ENCODE measurements at regions not wholly inside any gene's neighbourhood (a gene's known extent, or its start where the extent isn't known, plus 50 kb on each side); places are given as distances from the start of the nearest gene placed in this dataset.

DNA sequence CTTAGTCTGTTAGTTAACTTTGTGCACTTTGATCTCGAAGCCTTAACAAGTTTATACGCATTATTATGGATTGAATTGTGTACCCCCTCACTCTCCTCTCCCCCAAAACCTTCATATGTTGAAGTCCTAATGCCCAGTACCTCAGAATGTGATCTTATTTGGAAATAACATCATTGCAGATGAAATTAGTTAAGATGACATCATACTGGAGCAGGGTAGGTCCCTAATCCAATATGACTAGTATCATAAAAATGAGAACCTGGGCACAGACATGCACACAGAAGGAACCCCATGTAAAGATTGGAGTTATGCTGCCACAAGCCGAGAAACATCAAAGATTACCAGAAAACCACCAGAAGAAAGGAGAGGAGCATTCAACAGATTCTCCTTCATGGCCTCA lies 85.8 kb upstream of the TSC22D1 start:
- WGBS, 2 donors = 96% methylated on average over 3 of the region's 3 CpGs
- Histone ChIP-seq H3K9me3 (no peaks in the 10 kb centered on the region), H3K27me3 (no peaks in the 10 kb centered on the region), H3K36me3 (no peaks in the 10 kb centered on the region), H3K4me3 (replicated peaks in 1 of 3) (no peak overlapping the region), H3K4me1 (no peaks in the 10 kb centered on the region), H3K27ac (no peak overlapping the region)
- no peak for DNase-seq
- TF ChIP-seq, protein P1, sequence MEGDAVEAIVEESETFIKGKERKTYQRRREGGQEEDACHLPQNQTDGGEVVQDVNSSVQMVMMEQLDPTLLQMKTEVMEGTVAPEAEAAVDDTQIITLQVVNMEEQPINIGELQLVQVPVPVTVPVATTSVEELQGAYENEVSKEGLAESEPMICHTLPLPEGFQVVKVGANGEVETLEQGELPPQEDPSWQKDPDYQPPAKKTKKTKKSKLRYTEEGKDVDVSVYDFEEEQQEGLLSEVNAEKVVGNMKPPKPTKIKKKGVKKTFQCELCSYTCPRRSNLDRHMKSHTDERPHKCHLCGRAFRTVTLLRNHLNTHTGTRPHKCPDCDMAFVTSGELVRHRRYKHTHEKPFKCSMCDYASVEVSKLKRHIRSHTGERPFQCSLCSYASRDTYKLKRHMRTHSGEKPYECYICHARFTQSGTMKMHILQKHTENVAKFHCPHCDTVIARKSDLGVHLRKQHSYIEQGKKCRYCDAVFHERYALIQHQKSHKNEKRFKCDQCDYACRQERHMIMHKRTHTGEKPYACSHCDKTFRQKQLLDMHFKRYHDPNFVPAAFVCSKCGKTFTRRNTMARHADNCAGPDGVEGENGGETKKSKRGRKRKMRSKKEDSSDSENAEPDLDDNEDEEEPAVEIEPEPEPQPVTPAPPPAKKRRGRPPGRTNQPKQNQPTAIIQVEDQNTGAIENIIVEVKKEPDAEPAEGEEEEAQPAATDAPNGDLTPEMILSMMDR (IDR thresholded peaks at IDR 0.05) = no peak
- TF ChIP-seq POLR2A (IDR thresholded peaks at IDR 0.05) = no peak
- intact Hi-C loops (cut with DNase I) = no loop called here

DNA sequence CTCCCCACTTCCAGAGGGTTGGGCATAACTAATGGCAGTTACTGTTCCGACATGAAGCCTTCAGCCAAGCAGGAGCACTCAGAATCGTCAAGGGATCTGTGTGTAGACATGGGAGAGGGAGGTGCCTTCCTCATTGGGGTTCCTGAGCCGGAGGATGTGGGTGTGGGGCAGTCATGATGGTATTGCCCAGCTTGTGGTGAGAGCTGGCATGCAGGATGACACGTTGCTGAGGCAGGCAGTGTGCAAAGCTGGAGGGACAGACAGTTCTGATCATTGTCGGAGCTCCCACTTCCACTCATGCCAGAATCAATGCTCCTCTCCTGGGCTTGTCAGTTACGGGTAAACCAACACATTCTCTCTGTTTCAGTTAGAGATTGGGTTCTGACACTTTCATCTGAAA lies 83.9 kb upstream of the TSC22D1 start:
- Histone ChIP-seq H3K4me1 (no peaks in the 10 kb centered on the region), H3K9me3 (no peaks in the 10 kb centered on the region), H3K27ac (no peak overlapping the region), H3K27me3 (no peaks in the 10 kb centered on the region), H3K4me3 (replicated peaks in 1 of 3) (no peak overlapping the region), H3K36me3 (no peaks in the 10 kb centered on the region)
- DNase-seq = no peak
- no peak for TF ChIP-seq POLR2A (IDR thresholded peaks at IDR 0.05)
- WGBS, 2 donors = 80 to 81% methylated on average over 6 of the region's 6 CpGs
- intact Hi-C loops (cut with DNase I) = no loop called here

DNA sequence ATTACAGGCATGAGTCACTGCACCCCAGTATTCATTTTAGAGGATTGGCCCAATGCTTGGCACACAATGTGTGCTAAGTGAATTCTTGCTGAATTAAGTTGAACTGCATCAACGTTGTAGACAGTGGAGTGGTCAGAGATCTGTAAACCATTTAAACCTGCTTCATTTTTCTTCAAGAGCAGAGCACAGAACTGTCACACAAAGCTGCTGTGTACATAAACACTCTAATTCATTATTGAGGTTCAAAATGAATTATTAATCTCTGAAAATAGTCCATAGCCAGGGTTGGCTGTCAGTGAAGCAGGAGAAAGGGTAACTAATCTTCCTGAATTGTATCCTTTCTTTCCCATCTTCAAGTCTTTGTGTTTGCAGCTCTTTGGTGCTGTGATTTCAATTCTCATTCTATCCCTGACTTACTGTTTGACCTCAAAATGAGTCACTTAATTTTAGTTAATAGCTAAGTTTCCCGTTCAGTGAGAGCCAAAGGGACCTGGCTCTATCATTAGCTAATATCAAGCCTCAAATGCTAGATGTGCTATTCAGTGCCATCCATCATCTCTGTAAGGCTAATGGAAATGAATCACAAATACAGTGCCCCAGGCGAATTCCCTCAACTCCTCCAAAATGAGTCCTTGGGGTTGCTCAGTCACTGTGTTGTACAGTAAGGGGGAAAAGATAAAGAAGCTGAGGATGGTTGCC lies 77.0 kb upstream of the TSC22D1 start:
- Histone ChIP-seq H3K36me3 (no peaks in the 10 kb centered on the region), H3K27ac (no peak overlapping the region), H3K4me3 (replicated peaks in 1 of 3) (no peak overlapping the region), H3K27me3 (no peaks in the 10 kb centered on the region), H3K9me3 (no peaks in the 10 kb centered on the region), H3K4me1 (no peaks in the 10 kb centered on the region)
- WGBS, 2 donors = 47 to 68% methylated on average over 3 of the region's 3 CpGs
- TF ChIP-seq POLR2A (IDR thresholded peaks at IDR 0.05) = no peak
- TF ChIP-seq, protein P1 (IDR thresholded peaks at IDR 0.05) = no peak
- intact Hi-C loops (cut with DNase I) = no loop called here
- DNase-seq = no peak

DNA sequence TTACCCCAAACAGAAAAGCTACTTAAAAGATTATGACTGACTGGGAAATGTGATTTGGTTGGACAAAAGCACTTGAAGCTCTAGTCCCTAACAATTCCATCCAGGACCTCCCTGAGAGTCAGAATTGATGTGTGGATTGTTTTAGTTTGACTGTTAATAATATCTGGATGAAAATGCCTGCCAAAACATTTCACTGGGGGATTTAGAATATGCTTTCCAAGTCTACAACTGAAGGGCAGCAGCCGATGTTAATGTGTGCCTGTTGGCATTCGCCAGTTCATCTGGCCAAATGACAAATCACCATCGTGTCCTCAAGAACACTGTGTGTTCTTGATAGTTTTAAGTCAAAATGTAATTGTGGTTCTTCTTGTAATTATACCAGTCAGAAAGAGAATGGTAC lies 76.0 kb upstream of the TSC22D1 start:
- DNase-seq = no peak
- no peaks in the 10 kb centered on the region for H3K4me1 ChIP-seq
- no peaks in the 10 kb centered on the region for H3K9me3 ChIP-seq
- WGBS, 2 donors = 61 to 86% methylated on average over 3 of the region's 3 CpGs
- H3K4me3 ChIP-seq (replicated peaks in 1 of 3) = no peak overlapping the region
- intact Hi-C loops (cut with DNase I) = no loop called here
- H3K27me3 ChIP-seq = no peaks in the 10 kb centered on the region
- TF ChIP-seq, protein P1 (IDR thresholded peaks at IDR 0.05) = no peak
- no peak overlapping the region for H3K27ac ChIP-seq
- no peaks in the 10 kb centered on the region for H3K36me3 ChIP-seq

DNA sequence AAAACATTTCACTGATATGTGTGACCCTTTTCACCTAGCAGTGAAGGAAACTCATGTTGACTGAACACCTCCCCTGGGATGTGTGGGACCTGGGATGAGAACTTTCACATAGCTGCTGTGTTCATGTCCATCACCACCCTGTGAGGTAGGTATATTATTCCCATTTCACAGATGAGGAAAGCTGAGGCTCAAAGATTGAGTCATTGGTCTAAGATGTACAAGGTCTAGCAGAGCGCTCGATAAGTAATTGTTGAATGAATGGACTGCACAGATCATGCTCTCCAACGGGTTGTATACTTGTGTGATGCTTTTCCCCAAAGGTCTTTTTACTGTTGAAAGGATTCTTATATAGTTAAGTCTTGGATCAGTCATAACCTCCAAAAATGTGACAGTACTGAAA lies 75.6 kb upstream of the TSC22D1 start:
- 87 to 92% methylated on average over 3 of the region's 3 CpGs for WGBS, 2 donors
- Histone ChIP-seq H3K4me1 (no peaks in the 10 kb centered on the region), H3K27ac (no peak overlapping the region), H3K27me3 (no peaks in the 10 kb centered on the region), H3K9me3 (no peaks in the 10 kb centered on the region), H3K4me3 (replicated peaks in 1 of 3) (no peak overlapping the region), H3K36me3 (no peaks in the 10 kb centered on the region)
- no peak for TF ChIP-seq POLR2A (IDR thresholded peaks at IDR 0.05)
- TF ChIP-seq, protein P1 (IDR thresholded peaks at IDR 0.05) = no peak
- DNase-seq = no peak
- intact Hi-C loops (cut with DNase I) = no loop called here

Data from thyroid gland (tissue), 4 donors.